ENCODE measurements at regions not wholly inside any gene's neighbourhood (a gene's known extent, or its start where the extent isn't known, plus 50 kb on each side); places are given as distances from the start of the nearest gene placed in this dataset.

GRCh38 chr7:93015779-93016481 is 101.8 kb downstream of the SAMD9 start:
- no peak for DNase-seq (ENCODE audit: low spot score)

- DNase-seq (ENCODE audit: low spot score) = no peak
Measured at GRCh38 chr7:93015101-93015778, 102.5 kb downstream of the SAMD9 start.

GRCh38 chr7:93014410-93014809 is 103.4 kb downstream of the SAMD9 start:
- no peak for DNase-seq (ENCODE audit: low spot score)

- no peak for DNase-seq (ENCODE audit: low spot score)
Measured at GRCh38 chr7:93013446-93014061, 104.2 kb downstream of the SAMD9 start.

- DNase-seq (ENCODE audit: low spot score) = no peak
Measured at GRCh38 chr7:93011351-93012294, 106.2 kb downstream of the SAMD9 start.

- no peak for DNase-seq (ENCODE audit: low spot score)
Measured at GRCh38 chr7:93008833-93009232, 108.9 kb downstream of the SAMD9 start.

GRCh38 chr7:93006480-93007095 is 111.2 kb downstream of the SAMD9 start:
- no peak for DNase-seq (ENCODE audit: low spot score)

GRCh38 chr7:93004906-93005305 is 112.9 kb downstream of the SAMD9 start:
- no peak for DNase-seq (ENCODE audit: low spot score)

- DNase-seq (ENCODE audit: low spot score) = no peak
Measured at GRCh38 chr7:92997719-92998118, 120.1 kb downstream of the SAMD9 start.

- no peak for DNase-seq (ENCODE audit: low spot score)
Measured at GRCh38 chr7:92997152-92997551, 120.6 kb downstream of the SAMD9 start.

- no peak for DNase-seq (ENCODE audit: low spot score)
Measured at GRCh38 chr7:92994901-92995300, 122.9 kb downstream of the SAMD9 start.

GRCh38 chr7:92992932-92993331 is 124.8 kb downstream of the SAMD9 start:
- no peak for DNase-seq (ENCODE audit: low spot score)

- no peak for DNase-seq (ENCODE audit: low spot score)
Measured at GRCh38 chr7:92992483-92992882, 125.3 kb downstream of the SAMD9 start.

GRCh38 chr7:92991190-92991589 is 126.6 kb downstream of the SAMD9 start:
- no peak for DNase-seq (ENCODE audit: low spot score)

GRCh38 chr7:92988941-92989545 is 128.7 kb downstream of the SAMD9 start:
- DNase-seq (ENCODE audit: low spot score) = no peak

- DNase-seq (ENCODE audit: low spot score) = no peak
Measured at GRCh38 chr7:92988051-92988450, 129.7 kb downstream of the SAMD9 start.

- DNase-seq (ENCODE audit: low spot score) = no peak
Measured at GRCh38 chr7:92987538-92987937, 130.2 kb downstream of the SAMD9 start.

- no peak for DNase-seq (ENCODE audit: low spot score)
Measured at GRCh38 chr7:92987095-92987494, 130.7 kb downstream of the SAMD9 start.

GRCh38 chr7:92982928-92983327 is 134.9 kb downstream of the SAMD9 start:
- DNase-seq (ENCODE audit: low spot score) = no peak

- DNase-seq (ENCODE audit: low spot score) = no peak
Measured at GRCh38 chr7:92976931-92977330, 140.6 kb upstream of the CDK6 start.

GRCh38 chr7:92973974-92974373 is 137.6 kb upstream of the CDK6 start:
- DNase-seq (ENCODE audit: low spot score) = no peak
